GM21529 (cell line): ENCODE measurements at regions not wholly inside any gene's neighbourhood (a gene's known extent, or its start where the extent isn't known, plus 50 kb on each side); places are given as distances from the start of the nearest gene placed in this dataset.

Source experiments
- ATAC-seq: cut with Tn5 transposase; IDR thresholded peaks from one replicate; pipeline ENCODE4 v1.9.1; 2021; ENCODE audit not compliant: unreplicated experiment

DNA sequence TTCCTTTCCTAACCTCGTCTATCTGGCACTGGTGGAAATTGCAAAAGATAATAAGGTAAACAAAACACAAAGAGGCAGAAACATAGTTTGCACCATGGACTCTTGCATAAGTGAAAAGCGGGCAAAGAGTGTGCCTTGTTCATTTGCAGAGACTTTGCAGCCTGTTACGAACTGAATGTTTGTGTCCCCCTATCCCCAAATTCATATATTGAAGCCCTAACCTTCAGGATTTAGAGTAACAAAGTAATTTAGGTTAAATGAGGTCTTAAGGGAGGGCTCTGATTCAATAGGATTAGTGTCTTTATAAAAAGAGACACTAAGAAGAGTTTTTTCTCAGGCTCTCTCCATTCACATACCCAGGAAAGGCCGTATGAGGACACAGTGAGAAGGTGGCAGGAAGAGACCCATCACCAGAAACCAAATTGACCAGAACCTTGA is 52.1 kb upstream of the FAM169A start:
- ATAC-seq = no peak

- ATAC-seq = no peak
These were observed 50.9 kb upstream of the FAM169A start for GRCh38 chr5:74916831-74917710.
